GM23338 (cell line): ENCODE measurements at regions not wholly inside any gene's neighbourhood (a gene's known extent, or its start where the extent isn't known, plus 50 kb on each side); places are given as distances from the start of the nearest gene placed in this dataset.
"Not testable (repeated sequence)": the region's sequence is repeated elsewhere in the genome, so short reads cannot be mapped to it uniquely, and the experiment has no call there.

Experiments used
- ATAC-seq: fragments of 200-7000 bp; cut with Tn5 transposase; 3 replicates; pipeline ENCODE4 v1.9.1; 2020
- DNase-seq: peaks from one replicate; pipeline ENCODE4 v3.0.0-alpha.2; 2015; ENCODE audit warnings: low spot score
- H2AFZ ChIP-seq: fragments of 200-600 bp; sonication (generic); 2 replicates; pipeline ENCODE4 v1.8.0; 2016; ENCODE audit warnings: antibody characterized with exemption, mild to moderate bottlenecking, moderate library complexity
- H3F3A ChIP-seq: fragments of 200-600 bp; sonication (generic); replicated peaks from 2 replicates; pipeline ENCODE4 v1.8.0; 2017; ENCODE audit warnings: antibody characterized with exemption, mixed run types, low read depth
- H3K27ac ChIP-seq: fragments of 200-600 bp; sonication (generic); 2 replicates; pipeline ENCODE4 v1.6.1; 2016; ENCODE audit warnings: low read depth
- H3K27me3 ChIP-seq: fragments of 200-600 bp; sonication (generic); 2 replicates; pipeline ENCODE4 v1.8.0; 2016; ENCODE audit warnings: mild to moderate bottlenecking, mixed run types, moderate library complexity; ENCODE audit not compliant: insufficient read depth
- H3K36me3 ChIP-seq: fragments of 200-600 bp; sonication (generic); 2 replicates; pipeline ENCODE4 v1.8.0; 2016; ENCODE audit warnings: mild to moderate bottlenecking; ENCODE audit not compliant: insufficient read depth
- H3K4me1 ChIP-seq: fragments of 200-600 bp; sonication (generic); 2 replicates; pipeline ENCODE4 v1.8.0; 2016; ENCODE audit warnings: mild to moderate bottlenecking, moderate library complexity; ENCODE audit not compliant: insufficient read depth
- H3K4me2 ChIP-seq: fragments of 200-600 bp; sonication (generic); 2 replicates; pipeline ENCODE4 v1.7.1; 2017; ENCODE audit warnings: mixed run types
- H3K4me3 ChIP-seq: fragments of 200-600 bp; sonication (generic); 2 replicates; pipeline ENCODE4 v1.6.1; 2016; ENCODE audit warnings: mixed run types
- H3K79me2 ChIP-seq: fragments of 200-600 bp; sonication (generic); replicated peaks from 2 replicates; pipeline ENCODE4 v1.8.0; 2017; ENCODE audit warnings: mild to moderate bottlenecking; ENCODE audit not compliant: insufficient read depth
- H3K9me2 ChIP-seq: fragments of 200-600 bp; sonication (generic); 2 replicates; pipeline ENCODE4 v1.8.0; 2017; ENCODE audit not compliant: insufficient read depth
- H4K20me1 ChIP-seq: fragments of 200-600 bp; sonication (generic); replicated peaks from 2 replicates; pipeline ENCODE4 v1.8.0; 2017; ENCODE audit warnings: mild to moderate bottlenecking; ENCODE audit not compliant: insufficient read depth
- H3K27ac Mint-ChIP-seq: 2 replicates; pipeline ENCODE4 v1.8.0; 2020; ENCODE audit warnings: inconsistent platforms, mild to moderate bottlenecking, moderate library complexity, mixed read lengths
- H3K27me3 Mint-ChIP-seq: 3 replicates; pipeline ENCODE4 v1.8.0; 2022; ENCODE audit warnings: low read depth, mild to moderate bottlenecking, moderate library complexity, mixed read lengths, inconsistent platforms; ENCODE audit not compliant: insufficient read depth, poor library complexity
- H3K36me3 Mint-ChIP-seq: 3 replicates; pipeline ENCODE4 v1.8.0; 2021; ENCODE audit warnings: low read depth, mild to moderate bottlenecking, inconsistent platforms, moderate library complexity, mixed read lengths
- H3K4me1 Mint-ChIP-seq: 3 replicates; pipeline ENCODE4 v1.8.0; 2020; ENCODE audit warnings: mild to moderate bottlenecking, inconsistent platforms, mixed read lengths
- H3K4me3 Mint-ChIP-seq: 3 replicates; pipeline ENCODE4 v1.8.0; 2021; ENCODE audit warnings: moderate library complexity, mild to moderate bottlenecking, inconsistent platforms, mixed read lengths
- H3K9me3 Mint-ChIP-seq: 3 replicates; pipeline ENCODE4 v1.8.0; 2020; ENCODE audit warnings: moderate library complexity, mild to moderate bottlenecking, inconsistent platforms, mixed read lengths
- ETS1 ChIP-seq: IDR thresholded peaks from 2 replicates; pipeline ENCODE4 v1.6.1; 2016; ENCODE audit warnings: antibody characterized with exemption
- JUNB ChIP-seq: IDR thresholded peaks from one replicate; pipeline ENCODE4 v1.6.1; 2016; ENCODE audit warnings: antibody characterized with exemption; ENCODE audit not compliant: unreplicated experiment
- STAT1 ChIP-seq: IDR thresholded peaks from one replicate; pipeline ENCODE4 v1.6.1; 2016; ENCODE audit warnings: antibody characterized with exemption; ENCODE audit not compliant: unreplicated experiment
- ZNF114 ChIP-seq: fragments of 250-450 bp; sonication (Bioruptor Pico); IDR thresholded peaks from 2 replicates; pipeline ENCODE4 v1.5.0; 2020; ENCODE audit warnings: mild to moderate bottlenecking, moderate library complexity
- ZNF462 ChIP-seq: fragments of 250-450 bp; sonication (Bioruptor Pico); IDR thresholded peaks from 2 replicates; pipeline ENCODE4 v1.5.0; 2020; ENCODE audit warnings: mild to moderate bottlenecking, moderate library complexity

- H3K4me1 ChIP-seq = no peaks in the 10 kb centered on the region
- H3K4me2 ChIP-seq = no peak overlapping the region
- H3K9me2 ChIP-seq = no peaks in the 10 kb centered on the region
- ATAC-seq (no peak), DNase-seq (no peak)
- no peaks in the 10 kb centered on the region for H3K27me3 ChIP-seq
- Mint-ChIP-seq H3K27ac (no peak overlapping the region), H3K4me1 (no peaks in the 10 kb centered on the region), H3K9me3 (peaks cover 13% of the 10 kb centered on the region), H3K4me3 (no peak overlapping the region), H3K36me3 (0 out of 3 replicates have a peak, but pooled peaks cover 4% of the 10 kb centered on the region), H3K27me3 (no peaks in the 10 kb centered on the region)
- H3K79me2 ChIP-seq = no peaks in the 10 kb centered on the region
- no peak overlapping the region for H3K4me3 ChIP-seq
- H3K36me3 ChIP-seq = no peaks in the 10 kb centered on the region
- no peaks in the 10 kb centered on the region for H3F3A ChIP-seq
- no peak for TF ChIP-seq STAT1
- H4K20me1 ChIP-seq = no peaks in the 10 kb centered on the region
- H3K27ac ChIP-seq = no peak overlapping the region
- H2AFZ ChIP-seq = no peak overlapping the region
Measured at GRCh38 chr7:92898798-92899197, 62.4 kb upstream of the CDK6 start.

- H3K4me1 ChIP-seq, H3K4me3 Mint-ChIP-seq, H3K4me3 ChIP-seq, H3K27me3 Mint-ChIP-seq, H3K4me2 ChIP-seq, H3K27ac Mint-ChIP-seq, H3K27me3 ChIP-seq, H3K9me2 ChIP-seq, H2AFZ ChIP-seq, H3K79me2 ChIP-seq, H3K36me3 Mint-ChIP-seq, H3K36me3 ChIP-seq, DNase-seq, H4K20me1 ChIP-seq, ATAC-seq, H3K27ac ChIP-seq, H3K4me1 Mint-ChIP-seq, H3F3A ChIP-seq: not testable (repeated sequence)
- peaks cover 13% of the 10 kb centered on the region for H3K9me3 Mint-ChIP-seq
Measured at GRCh38 chr7:92894857-92895256, 58.5 kb upstream of the CDK6 start.

- no peak for ATAC-seq
- Mint-ChIP-seq H3K27ac (no peak overlapping the region), H3K4me1 (no peaks in the 10 kb centered on the region), H3K9me3 (no peaks in the 10 kb centered on the region; the same call in 2 of the 3 replicates), H3K27me3 (peaks cover 4% of the 10 kb centered on the region), H3K4me3 (no peak overlapping the region), H3K36me3 (no peaks in the 10 kb centered on the region)
- Histone ChIP-seq H3K4me3 (no peak overlapping the region), H3K9me2 (peaks cover 9% of the 10 kb centered on the region; the same call in 1 of the 2 replicates), H3K36me3 (no peaks in the 10 kb centered on the region), H3K27me3 (no peaks in the 10 kb centered on the region), H3K27ac (no peak overlapping the region), H3K4me2 (no peak overlapping the region), H4K20me1 (no peaks in the 10 kb centered on the region), H2AFZ (no peak overlapping the region), H3F3A (no peaks in the 10 kb centered on the region), H3K4me1 (no peaks in the 10 kb centered on the region), H3K79me2 (no peaks in the 10 kb centered on the region)
- DNase-seq = no peak
- TF ChIP-seq ZNF114 (CRISPR knock-in tag) (no peak), JUNB (no peak), ZNF462 (CRISPR knock-in tag) (no peak), ETS1 (no peak), STAT1 (no peak)
Measured at GRCh38 chr7:92889081-92889480, 52.7 kb upstream of the CDK6 start.
